HUDEP-2 (cell line): ENCODE measurements at regions not wholly inside any gene's neighbourhood (a gene's known extent, or its start where the extent isn't known, plus 50 kb on each side); places are given as distances from the start of the nearest gene placed in this dataset.
A peak's percentile ranks its signal among the peaks of the same experiment; 100 is the strongest.
"Not testable (repeated sequence)": the region's sequence is repeated elsewhere in the genome, so short reads cannot be mapped to it uniquely, and the experiment has no call there.

ENCODE experiments used
- DNase-seq, 76 experiments: peaks; one replicate each; lab custom pipeline; 2025; ENCODE audit not compliant: unreplicated experiment in 76 of 76; lab: John Stamatoyannopoulos, UW

DNA sequence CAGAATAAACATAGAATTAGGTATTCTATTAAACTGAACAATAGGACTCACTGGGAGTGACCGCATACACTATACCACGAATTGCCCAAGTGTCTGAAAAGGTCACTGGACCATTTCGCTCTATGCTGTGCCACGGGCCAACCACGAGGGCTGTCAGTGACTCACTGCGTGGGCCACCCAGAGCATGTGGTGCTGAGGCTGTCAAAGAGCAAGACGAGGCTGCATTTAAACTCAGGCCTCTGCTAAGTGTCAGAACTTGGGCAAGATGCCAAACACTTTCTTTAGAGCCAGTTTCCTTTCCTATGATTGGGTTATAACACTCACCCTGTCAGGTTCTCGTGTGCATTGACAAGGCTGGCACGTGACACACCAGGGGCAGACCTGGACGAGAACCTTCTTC, 97.5 kb downstream of the SH3YL1 start:
- peak in 1 of 76 experiments; percentile 1 for DNase-seq

DNA sequence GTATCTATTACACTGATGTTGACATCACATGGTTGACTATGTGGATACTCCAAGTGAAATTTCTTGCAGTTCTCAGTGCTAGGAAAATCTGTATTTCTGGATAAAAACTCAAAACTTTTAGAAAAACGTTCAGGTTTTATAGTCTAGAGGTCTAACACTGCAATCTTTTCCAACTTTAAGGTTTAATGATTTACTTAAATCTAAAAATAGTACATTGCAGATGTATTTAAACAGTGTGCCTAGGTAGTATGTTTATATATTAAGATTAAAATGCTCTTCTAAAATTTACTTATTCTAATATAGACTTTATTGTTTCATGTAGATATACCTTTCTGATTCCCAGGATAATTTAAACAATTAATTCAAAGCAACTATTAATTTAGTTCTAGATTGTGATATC, 98.3 kb downstream of the SH3YL1 start:
- no peak for DNase-seq

DNA sequence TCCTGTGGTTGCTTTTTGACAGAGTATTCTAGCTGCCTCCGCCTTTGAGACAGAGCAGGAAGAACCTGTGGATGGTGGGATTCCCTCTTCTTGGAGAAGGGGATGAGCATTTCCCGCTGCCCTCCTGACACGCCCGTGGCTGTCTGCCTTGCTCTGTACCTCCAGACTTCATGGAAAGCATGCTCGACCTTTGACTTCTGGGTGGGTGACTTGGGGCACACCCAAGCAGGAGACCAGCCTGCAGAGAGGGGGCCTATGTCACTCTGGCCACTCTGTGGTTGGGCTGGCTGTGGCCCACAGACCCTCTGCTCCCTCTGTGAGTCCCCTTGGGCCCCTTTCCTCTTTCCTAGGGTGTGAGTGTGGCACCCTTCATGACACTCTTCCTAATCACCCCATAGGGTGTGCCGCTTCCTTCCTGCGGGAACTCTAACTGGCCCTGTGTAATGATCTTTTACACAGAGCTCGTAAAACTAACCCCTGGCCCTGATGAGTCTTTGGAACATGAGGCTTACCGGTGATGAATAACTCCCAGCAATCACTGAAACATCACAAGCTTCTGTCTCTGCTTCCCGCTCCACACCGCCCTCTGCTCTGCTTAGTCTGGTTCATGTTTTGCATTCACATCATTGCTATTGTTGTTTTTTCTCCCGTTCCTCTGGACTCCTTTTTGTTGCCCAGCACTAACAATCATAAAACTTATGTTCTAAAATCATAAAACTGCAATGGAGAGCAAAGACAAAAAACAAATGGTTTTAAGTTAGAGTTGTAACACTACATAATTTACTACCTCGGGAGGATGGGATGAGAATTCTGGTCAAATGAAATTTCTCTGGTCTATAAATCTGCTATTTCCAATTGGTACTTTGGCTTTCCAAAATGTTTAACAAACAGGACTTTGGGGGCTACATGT, 101.1 kb downstream of the SH3YL1 start:
- DNase-seq = no peak

DNA sequence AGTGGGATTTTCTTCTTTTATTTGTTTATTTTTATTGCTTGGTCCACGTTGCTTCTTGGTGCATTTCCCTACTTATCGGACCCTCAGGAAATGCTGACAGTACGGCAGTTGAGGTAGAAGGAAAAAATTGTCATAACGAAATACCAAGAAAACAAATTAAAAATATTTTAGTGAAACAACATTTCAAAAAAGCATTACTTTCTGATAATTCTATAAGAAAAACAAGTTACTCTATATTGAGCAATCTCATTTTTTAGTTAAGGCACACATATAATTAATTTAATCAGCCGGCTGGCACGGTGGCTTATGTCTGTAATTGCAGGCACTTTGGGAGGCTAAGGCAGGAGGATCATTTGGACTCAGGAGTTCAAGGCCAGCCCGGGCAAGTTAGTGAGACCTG, 102.1 kb downstream of the SH3YL1 start:
- no peak for DNase-seq

DNA sequence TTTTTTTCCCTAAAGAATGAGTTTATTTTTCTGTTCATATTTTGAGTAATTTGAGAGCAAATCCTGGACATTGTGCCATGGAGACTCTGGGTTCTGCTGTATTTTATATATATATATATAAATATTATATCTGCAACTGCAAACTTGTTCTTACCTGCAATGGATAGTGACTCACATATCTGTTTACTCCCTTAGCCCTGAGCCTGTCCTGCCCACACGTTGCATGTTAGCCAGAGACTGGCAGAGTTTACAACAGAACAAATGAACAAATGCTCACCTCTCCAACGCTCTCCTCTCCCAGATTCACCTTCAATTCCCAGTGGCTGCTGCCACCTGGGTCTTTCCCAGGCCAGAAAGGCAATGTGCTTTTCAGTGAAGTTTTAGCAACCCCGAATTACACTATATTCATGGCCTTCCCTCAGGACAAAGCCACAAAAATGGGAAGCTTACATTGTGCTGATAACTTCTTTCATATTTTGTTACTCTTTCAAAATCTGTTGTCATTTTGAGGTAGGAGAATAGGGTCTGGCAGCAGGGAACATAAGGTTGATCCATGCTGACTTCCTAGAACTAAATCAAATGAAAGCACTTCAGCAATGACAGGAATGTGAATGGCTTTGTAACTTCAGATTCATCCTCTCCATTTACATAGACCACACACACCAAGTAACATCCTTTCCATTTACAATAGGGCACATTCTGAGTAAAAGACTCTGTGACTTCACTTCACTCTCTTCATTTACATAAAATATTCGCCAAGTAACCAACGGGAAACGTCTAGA, 105.4 kb upstream of the FAM110C start:
- DNase-seq = no peak

DNA sequence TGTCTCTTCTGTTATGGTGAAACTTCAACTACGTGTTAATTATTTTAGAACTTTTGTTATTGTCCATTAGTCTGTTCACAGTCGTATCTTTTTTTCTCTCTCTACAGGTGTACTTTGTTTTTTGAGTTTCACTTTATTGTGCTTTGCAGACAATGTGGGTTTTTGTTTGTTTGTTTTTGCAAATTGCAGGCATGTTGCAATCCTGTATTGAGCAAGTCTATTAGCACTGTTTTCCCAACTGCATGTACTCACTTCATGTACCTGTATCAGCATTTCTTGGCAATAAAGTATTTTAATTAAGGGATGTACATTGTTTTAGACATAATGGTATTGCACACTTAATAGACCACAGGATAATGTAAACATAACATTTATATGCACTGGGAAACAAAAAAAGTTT, 99.1 kb upstream of the FAM110C start:
- no peak for DNase-seq

DNA sequence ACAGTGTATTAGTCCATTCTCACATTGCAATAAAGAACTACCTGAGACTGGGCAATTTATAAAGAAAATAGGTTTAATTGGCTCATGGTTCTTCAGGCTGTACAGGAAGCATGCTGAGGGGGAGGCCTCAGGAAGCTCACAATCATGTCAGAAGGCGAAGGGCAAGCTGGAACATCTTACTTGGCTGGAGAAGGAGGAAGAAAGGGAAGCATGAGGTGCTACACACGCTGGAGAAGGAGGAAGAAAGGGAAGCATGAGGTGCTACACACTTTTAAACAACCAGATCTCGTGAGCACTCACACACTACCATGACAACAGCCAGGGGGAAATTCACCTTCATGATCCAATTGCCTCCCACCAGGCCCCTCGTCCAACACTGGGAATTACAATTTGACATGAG, 95.3 kb upstream of the FAM110C start:
- DNase-seq = no peak

DNA sequence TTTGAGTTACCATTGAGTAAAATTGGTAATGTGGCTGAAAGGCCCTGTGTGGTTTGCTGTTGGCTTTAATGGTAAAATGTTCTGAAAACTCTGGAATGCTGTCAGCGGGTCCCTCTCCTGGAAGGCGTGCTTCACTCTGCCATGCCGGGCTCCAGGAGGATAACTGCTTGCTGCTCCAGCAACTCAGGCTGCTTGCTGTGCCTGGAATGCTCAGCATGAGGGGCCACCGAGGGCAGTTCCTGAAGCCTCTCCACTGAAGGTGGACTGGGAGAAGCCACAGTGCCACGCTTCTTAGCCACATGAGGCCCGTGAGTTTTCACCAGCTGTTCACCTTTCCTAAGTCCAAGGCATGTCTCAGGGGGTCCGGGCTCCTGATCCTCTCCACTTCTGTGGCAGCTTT, 90.4 kb upstream of the FAM110C start:
- DNase-seq = no peak

DNA sequence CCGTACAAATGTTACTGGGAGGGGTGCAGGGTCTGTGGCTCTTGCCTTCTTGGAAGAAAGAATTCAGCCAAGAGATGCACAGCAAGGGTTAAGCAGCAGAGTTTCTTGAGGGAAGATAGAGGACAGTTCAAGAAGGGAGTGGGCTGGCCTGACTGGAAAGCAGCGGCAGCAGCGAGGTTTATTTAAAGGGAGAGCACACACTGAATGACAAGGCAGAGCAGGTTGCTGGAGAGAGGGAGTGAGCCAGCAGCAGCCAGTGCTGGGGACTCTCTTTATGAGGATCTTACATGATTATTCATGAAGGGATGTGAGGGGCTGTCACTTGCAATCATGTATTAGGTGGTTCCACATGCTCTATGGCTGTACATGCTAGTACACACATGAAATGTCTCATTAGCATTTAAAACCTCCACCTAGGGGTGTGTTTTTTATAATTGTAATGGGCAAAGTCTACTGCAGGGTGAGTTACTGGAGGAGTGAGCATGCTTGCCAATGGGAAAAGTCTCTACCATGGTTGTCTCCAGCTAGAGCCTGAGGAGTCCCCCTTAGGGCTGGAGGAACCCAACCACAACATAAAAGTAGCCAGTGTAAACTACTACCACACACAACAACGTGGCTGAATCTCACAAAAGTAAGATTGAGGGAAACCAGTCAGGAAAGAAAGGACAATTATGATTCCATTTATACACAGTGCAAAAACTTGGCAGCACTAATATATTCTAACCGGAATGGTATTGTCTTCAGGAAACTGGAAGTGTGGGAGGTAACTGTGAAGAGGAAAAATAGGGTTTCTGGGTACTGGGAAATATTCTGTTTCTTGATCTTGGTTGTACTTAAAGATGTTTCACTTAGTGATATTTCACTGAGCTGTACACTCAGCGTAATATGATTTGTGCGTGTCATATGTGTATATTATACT, 87.6 kb upstream of the FAM110C start:
- no peak for DNase-seq

DNA sequence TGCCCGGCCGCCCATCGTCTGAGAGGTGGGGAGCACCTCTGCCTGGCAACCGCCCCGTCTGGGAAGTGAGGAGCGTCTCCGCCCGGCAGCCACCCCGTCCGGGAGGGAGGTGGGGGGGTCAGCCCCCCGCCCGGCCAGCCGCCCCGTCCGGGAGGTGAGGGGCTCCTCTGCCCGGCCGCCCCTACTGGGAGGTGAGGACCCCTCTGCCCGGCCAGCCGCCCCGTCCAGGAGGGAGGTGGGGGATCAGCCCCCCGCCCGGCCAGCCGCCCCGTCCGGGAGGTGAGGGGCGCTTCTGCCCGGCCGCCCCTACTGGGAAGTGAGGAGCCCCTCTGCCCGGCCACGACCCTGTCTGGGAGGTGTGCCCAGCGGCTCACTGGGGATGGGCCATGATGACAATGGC, 80.5 kb upstream of the FAM110C start:
- not testable (repeated sequence) for DNase-seq

DNA sequence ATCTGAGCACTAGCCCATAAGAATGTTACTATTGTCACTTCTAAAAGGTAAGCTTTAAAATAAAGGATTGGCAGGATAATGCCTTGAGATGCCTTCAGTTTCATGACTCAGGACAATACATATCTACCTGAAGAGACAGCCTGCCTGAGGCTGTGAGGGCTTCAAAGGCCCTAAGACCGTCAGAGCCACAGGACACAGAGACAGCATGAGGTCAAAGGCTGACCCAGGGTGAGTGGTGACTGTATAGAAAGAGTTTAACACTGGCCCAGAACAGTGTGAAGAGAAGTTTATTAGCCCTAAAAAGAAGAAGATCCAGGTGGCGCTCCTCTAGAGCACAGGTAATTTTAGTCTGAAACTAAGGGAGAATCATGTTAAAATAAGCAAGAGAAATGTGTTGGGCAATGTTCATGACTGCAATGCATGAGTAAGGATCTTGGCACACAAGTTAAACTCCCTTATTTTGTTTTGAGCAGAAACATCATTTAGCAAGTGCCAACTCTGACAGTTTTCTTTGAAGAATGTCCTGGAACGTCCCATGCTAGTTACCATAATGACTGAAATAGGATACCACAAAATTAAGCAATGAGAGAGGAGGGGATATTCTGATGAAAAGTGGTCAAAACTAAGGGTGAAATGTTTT, 78.1 kb upstream of the FAM110C start:
- DNase-seq = no peak

DNA sequence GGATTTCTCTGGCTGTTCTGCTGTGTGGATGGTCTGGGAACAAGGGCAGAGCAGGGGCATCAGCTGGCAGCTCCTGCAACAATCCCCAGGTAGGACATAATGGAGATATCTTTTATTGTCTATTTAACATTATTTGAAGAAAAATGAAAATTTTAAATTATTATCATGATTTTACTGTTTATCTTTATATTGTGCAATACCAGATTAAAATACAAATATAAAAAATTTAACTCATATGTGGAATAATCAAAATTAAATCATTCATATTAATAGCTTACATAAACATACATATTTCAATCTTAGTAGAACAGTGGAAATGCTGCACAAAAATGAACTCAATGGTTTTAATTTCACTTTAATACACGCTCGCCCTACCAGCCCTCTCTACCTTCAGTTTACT, 70.6 kb upstream of the FAM110C start:
- no peak for DNase-seq

DNA sequence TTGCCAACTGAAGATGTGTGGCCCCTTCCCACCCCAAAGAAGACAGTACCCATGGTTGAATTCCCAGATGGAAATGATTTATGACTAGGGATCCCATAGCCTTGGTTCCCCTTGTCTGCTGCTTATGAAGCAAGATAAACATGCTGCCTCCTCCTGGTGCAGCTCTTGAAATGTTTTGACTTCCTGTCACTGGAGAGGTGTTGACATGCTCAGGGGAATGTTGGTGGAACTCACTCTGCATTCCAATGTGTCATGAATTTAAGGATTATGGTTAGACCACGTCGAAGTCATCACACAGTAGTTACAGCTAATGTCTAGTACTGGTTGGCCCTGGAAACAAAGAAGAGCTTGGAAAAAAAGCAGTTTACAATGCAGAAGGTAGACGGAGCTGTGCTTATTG, 69.0 kb upstream of the FAM110C start:
- peak in 1 of 76 experiments; percentile 0 for DNase-seq

DNA sequence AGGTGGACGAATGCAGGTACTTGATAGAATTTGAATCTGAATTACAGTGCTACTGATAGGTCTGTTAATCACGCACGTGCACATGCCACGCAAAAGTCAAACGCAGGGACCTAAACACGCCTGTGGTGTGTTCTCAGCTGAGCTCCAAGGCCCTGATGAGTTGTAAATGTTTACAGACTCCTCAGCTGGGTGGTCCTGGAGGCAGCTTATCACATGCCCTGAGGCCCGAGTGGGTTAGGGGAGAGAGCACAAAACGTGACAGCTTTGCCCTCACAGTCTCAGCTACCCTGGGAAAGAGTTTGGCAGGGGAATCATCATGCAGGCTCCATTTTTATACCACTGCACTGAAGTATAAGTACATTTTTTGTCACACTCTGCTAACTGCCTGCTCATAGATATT, 68.3 kb upstream of the FAM110C start:
- DNase-seq = no peak

DNA sequence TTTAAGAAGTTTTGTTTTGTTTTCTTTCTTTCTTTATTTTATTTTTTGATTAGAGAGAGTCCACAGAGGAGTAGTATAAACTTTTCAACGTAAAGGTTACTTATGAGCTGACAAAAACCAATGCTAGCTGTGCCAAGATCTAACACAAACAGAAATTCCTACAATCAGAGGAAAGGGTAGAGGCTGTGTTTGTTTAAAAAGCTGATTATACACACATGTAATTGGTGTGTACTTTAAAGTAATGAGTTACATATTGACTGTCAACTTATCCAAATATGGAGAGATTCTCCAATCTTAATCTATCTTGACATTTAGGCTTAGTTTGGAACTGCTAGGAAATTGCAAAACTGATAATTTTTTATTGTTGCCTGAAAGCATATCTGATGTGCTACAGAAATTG, 63.7 kb upstream of the FAM110C start:
- no peak for DNase-seq

DNA sequence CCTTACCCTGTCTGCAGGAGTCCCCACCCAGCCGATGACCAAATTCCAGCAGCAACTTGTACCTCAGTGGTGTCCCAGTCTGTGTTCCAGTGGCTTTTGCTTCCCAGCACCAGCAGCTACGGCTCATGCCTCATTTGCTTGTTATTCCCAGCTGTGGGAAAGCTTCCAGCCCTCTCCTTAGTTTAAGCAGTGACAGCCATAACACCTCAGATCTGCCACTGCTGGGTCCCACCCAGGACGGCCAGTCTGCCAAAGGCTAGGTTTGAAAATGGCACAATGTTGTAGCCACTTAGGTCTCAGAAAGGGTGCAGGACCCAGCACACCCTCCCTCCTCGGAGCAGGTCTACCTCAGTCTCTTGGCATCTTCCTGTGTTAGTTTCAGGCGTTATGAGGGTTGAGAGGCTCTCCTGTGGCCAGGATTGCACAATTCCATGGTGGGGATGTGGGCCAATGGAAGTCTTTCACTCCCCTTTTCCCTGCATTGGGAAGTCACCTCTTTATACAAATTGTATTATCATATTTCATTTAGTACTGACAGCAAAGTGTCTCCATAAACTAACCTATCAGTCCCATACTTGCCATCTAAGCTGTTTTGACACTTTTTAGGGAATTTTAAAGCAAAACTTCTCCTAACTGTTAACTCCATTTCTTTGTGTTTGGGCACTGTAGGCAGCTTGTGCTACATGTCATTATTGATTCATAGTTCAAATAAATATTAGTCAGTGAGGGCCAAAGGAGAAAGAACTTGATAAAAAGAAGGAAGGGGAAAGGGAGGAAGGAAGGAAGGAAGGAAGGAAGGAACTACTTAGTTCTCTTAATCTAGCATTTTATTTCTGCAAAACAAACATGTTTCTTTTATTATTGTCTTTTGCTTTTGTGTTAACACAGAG, 62.9 kb upstream of the FAM110C start:
- no peak for DNase-seq

DNA sequence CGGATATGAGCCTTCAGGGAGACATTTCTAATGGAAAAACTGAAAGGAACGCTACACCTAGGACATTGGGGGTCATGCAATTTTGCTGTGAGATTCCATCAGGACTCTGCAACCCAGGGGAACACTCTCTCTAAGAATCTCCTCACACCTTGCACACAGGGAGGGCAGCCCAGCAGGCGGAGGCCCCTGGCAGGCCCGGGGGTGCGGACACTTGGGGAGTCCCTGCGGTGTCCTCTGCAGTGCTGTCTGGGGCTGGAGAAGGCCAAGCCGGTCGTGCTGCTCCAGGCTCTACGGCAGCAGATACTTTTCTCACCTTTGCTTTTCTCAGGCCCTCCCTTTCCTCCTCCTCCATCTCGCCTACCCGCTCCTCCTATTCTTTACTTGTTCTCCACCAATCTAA, 54.7 kb upstream of the FAM110C start:
- no peak for DNase-seq
